HEK293 (cell line): ENCODE measurements at regions not wholly inside any gene's neighbourhood (a gene's known extent, or its start where the extent isn't known, plus 50 kb on each side); places are given as distances from the start of the nearest gene placed in this dataset.

Experiments used
- CTCF ChIA-PET: fragments of 350-600 bp; formaldehyde crosslinking; extraction: SDS; loops from one replicate; lab custom pipeline; 2021; ENCODE audit warnings: antibody characterized with exemption; lab: Yijun Ruan, JAX
- POLR2A ChIA-PET: fragments of 300-600 bp; formaldehyde crosslinking; extraction: SDS; loops from one replicate; lab custom pipeline; 2020; ENCODE audit warnings: antibody characterized with exemption, inconsistent platforms; lab: Yijun Ruan, JAX
- H3K27ac ChIP-seq: fragments of 200-500 bp; sonication (Bioruptor generic); 2 replicates; pipeline ENCODE4 v1.5.1; 2014; ENCODE audit warnings: low read depth, low read length, control low read depth, inconsistent platforms; ENCODE audit errors: extremely low read depth
- H3K36me3 ChIP-seq, 2 experiments: fragments of 200-500 bp in 1 of 2; sonication (Bioruptor generic) in 1 of 2; 1 replicate in 1 of 2; 2 replicates in 1 of 2; pipeline ENCODE4 v1.5.1; 2014 to 2017; ENCODE audit warnings: inconsistent platforms in 2 of 2, low read length in 2 of 2; ENCODE audit not compliant: control insufficient read depth in 2 of 2, insufficient read depth in 1 of 2
- H3K4me1 ChIP-seq: fragments of 200-500 bp; sonication (Bioruptor generic); 2 replicates; pipeline ENCODE4 v1.5.1; 2014; ENCODE audit warnings: mild to moderate bottlenecking, low read length, inconsistent platforms; ENCODE audit not compliant: control insufficient read depth, insufficient read depth
- H3K4me3 ChIP-seq: 2 replicates; pipeline ENCODE4 v1.5.1; 2011; ENCODE audit warnings: low read depth, mild to moderate bottlenecking, control low read depth, low read length, moderate library complexity
- H3K9me3 ChIP-seq: fragments of 200-500 bp; sonication (Bioruptor generic); 2 replicates; pipeline ENCODE4 v1.5.1; 2014; ENCODE audit warnings: low read depth, low read length, inconsistent platforms; ENCODE audit not compliant: control insufficient read depth, insufficient read depth
- AEBP2 ChIP-seq: fragments of 450-650 bp; formaldehyde crosslinking; IDR thresholded peaks from 2 replicates; pipeline ENCODE4 v1.5.1; 2016; ENCODE audit warnings: missing biosample characterization, missing genetic modification characterization, borderline replicate concordance
- BCL11B ChIP-seq: fragments of 450-650 bp; formaldehyde crosslinking; IDR thresholded peaks from 2 replicates; pipeline ENCODE4 v1.5.1; 2016; ENCODE audit warnings: low read depth, missing biosample characterization, missing genetic modification characterization
- CTCF ChIP-seq: fragments of 450-650 bp; formaldehyde crosslinking; IDR thresholded peaks from 2 replicates; pipeline ENCODE4 v1.5.1; 2016; ENCODE audit warnings: missing biosample characterization, missing genetic modification characterization
- FEZF1 ChIP-seq: fragments of 450-650 bp; formaldehyde crosslinking; IDR thresholded peaks from 2 replicates; pipeline ENCODE4 v1.5.1; 2016; ENCODE audit warnings: missing biosample characterization, missing genetic modification characterization
- HOXC10 ChIP-seq: sonication (generic); formaldehyde crosslinking; IDR thresholded peaks from 2 replicates; pipeline ENCODE4 v1.8.1; 2023; ENCODE audit warnings: mild to moderate bottlenecking, missing genetic modification reagents
- HOXD13 ChIP-seq: sonication (generic); formaldehyde crosslinking; IDR thresholded peaks from 2 replicates; pipeline ENCODE4 v1.8.0; 2022; ENCODE audit warnings: missing genetic modification reagents, borderline replicate concordance
- IKZF3 ChIP-seq: fragments of 450-650 bp; IDR thresholded peaks from 2 replicates; pipeline ENCODE4 v1.5.0; 2018; ENCODE audit warnings: missing biosample characterization, mild to moderate bottlenecking, missing genetic modification characterization, moderate library complexity
- MYNN ChIP-seq: fragments of 450-650 bp; formaldehyde crosslinking; IDR thresholded peaks from 2 replicates; pipeline ENCODE4 v1.5.1; 2016; ENCODE audit warnings: missing biosample characterization, missing genetic modification characterization, borderline replicate concordance
- OSR2 ChIP-seq: fragments of 450-650 bp; formaldehyde crosslinking; IDR thresholded peaks from 2 replicates; pipeline ENCODE4 v1.5.1; 2016; ENCODE audit warnings: missing biosample characterization, missing genetic modification characterization
- ZBTB10 ChIP-seq: fragments of 450-650 bp; formaldehyde crosslinking; IDR thresholded peaks from 2 replicates; pipeline ENCODE4 v1.5.1; 2016; ENCODE audit warnings: missing biosample characterization, missing genetic modification characterization
- ZBTB8A ChIP-seq: fragments of 450-650 bp; formaldehyde crosslinking; IDR thresholded peaks from 2 replicates; pipeline ENCODE4 v1.5.1; 2016; ENCODE audit warnings: missing biosample characterization, missing genetic modification characterization
- ZNF157 ChIP-seq: fragments of 450-650 bp; formaldehyde crosslinking; IDR thresholded peaks from 2 replicates; pipeline ENCODE4 v1.5.1; 2016; ENCODE audit warnings: missing biosample characterization, missing genetic modification characterization
- ZNF2 ChIP-seq: fragments of 450-650 bp; formaldehyde crosslinking; IDR thresholded peaks from 2 replicates; pipeline ENCODE4 v1.5.1; 2016; ENCODE audit warnings: missing biosample characterization, missing genetic modification characterization
- ZNF548 ChIP-seq: fragments of 450-650 bp; formaldehyde crosslinking; IDR thresholded peaks from 2 replicates; pipeline ENCODE4 v1.5.1; 2016; ENCODE audit warnings: missing biosample characterization, missing genetic modification characterization
- ZNF560 ChIP-seq: fragments of 450-650 bp; formaldehyde crosslinking; IDR thresholded peaks from 2 replicates; pipeline ENCODE4 v1.5.1; 2017; ENCODE audit warnings: missing biosample characterization, missing genetic modification characterization, borderline replicate concordance
- ZNF777 ChIP-seq: fragments of 450-650 bp; formaldehyde crosslinking; IDR thresholded peaks from 2 replicates; pipeline ENCODE4 v1.5.1; 2017; ENCODE audit warnings: missing biosample characterization, missing genetic modification characterization, borderline replicate concordance
- ZNF843 ChIP-seq: fragments of 450-650 bp; formaldehyde crosslinking; IDR thresholded peaks from 2 replicates; pipeline ENCODE4 v1.5.1; 2016; ENCODE audit warnings: missing biosample characterization, missing genetic modification characterization
- ZXDB ChIP-seq: fragments of 450-650 bp; formaldehyde crosslinking; IDR thresholded peaks from 2 replicates; pipeline ENCODE4 v1.5.1; 2016; ENCODE audit warnings: missing biosample characterization, missing genetic modification characterization
- TF ChIP-seq, protein P1 (sequence below): fragments of 450-650 bp; formaldehyde crosslinking; IDR thresholded peaks from 2 replicates; pipeline ENCODE4 v1.5.1; 2016; ENCODE audit warnings: missing biosample characterization, missing genetic modification characterization
- TF ChIP-seq, protein P2 (sequence below): fragments of 450-650 bp; formaldehyde crosslinking; IDR thresholded peaks from 2 replicates; pipeline ENCODE4 v1.5.1; 2016; ENCODE audit warnings: missing biosample characterization, missing genetic modification characterization

GRCh38 chr18:78627551-78628346 is 351.9 kb upstream of the SALL3 start (continued):
- TF ChIP-seq FEZF1 = no peak

- ChIA-PET POLR2A (no interaction called here), CTCF (no interaction called here)
- Histone ChIP-seq H3K36me3 (no peaks in the 10 kb centered on the region), H3K9me3 (no peaks in the 10 kb centered on the region), H3K27ac (no peak overlapping the region), H3K4me1 (no peaks in the 10 kb centered on the region; the same call in 1 of the 2 replicates), H3K4me3 (no peak overlapping the region)
- TF ChIP-seq ZNF2 (tag by site-specific recombination) (no peak), ZNF157 (no peak), IKZF3 (tag by site-specific recombination) (no peak), ZXDB (no peak), BCL11B (no peak), ZBTB8A (no peak), MYNN (tag by site-specific recombination) (no peak)
- TF ChIP-seq, protein P1, sequence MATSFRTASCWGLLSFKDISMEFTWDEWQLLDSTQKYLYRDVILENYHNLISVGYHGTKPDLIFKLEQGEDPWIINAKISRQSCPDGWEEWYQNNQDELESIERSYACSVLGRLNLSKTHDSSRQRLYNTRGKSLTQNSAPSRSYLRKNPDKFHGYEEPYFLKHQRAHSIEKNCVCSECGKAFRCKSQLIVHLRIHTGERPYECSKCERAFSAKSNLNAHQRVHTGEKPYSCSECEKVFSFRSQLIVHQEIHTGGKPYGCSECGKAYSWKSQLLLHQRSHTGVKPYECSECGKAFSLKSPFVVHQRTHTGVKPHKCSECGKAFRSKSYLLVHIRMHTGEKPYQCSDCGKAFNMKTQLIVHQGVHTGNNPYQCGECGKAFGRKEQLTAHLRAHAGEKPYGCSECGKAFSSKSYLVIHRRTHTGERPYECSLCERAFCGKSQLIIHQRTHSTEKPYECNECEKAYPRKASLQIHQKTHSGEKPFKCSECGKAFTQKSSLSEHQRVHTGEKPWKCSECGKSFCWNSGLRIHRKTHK = no peak
- TF ChIP-seq, protein P2, sequence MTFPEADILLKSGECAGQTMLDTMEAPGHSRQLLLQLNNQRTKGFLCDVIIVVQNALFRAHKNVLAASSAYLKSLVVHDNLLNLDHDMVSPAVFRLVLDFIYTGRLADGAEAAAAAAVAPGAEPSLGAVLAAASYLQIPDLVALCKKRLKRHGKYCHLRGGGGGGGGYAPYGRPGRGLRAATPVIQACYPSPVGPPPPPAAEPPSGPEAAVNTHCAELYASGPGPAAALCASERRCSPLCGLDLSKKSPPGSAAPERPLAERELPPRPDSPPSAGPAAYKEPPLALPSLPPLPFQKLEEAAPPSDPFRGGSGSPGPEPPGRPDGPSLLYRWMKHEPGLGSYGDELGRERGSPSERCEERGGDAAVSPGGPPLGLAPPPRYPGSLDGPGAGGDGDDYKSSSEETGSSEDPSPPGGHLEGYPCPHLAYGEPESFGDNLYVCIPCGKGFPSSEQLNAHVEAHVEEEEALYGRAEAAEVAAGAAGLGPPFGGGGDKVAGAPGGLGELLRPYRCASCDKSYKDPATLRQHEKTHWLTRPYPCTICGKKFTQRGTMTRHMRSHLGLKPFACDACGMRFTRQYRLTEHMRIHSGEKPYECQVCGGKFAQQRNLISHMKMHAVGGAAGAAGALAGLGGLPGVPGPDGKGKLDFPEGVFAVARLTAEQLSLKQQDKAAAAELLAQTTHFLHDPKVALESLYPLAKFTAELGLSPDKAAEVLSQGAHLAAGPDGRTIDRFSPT (tag by site-specific recombination) = no peak
These were observed 350.2 kb upstream of the SALL3 start for GRCh38 chr18:78629426-78629825.

DNA sequence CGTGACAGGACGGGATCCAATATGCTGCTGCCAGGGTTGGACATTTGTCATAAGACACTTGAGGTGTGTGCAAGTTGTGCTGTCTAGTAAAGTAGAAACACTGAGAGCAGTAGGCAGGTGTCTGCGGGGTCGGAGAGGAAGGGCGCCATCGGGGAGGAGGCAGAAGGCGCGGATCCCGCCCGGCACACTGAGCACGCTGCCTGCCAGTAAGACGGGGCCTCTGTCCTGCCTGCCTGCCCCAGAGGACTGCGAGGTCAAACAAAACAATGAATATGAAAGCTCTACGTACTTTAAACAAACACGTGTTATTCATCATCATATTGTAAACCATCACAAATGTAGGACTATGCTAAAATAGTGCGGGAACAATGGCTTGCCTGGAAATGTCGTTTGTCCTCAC is 349.3 kb upstream of the SALL3 start:
- Histone ChIP-seq H3K36me3 (no peaks in the 10 kb centered on the region), H3K27ac (no peak overlapping the region), H3K9me3 (no peaks in the 10 kb centered on the region), H3K4me1 (no peaks in the 10 kb centered on the region), H3K4me3 (no peak overlapping the region)
- CTCF ChIA-PET = interaction anchor here (0.6 kb wide), 1 partner anchor 205 kb away, joined by 3 read pairs; no protein-coding TSS in a partner anchor
- POLR2A ChIA-PET = no interaction called here
- TF ChIP-seq ZBTB10 (tag by site-specific recombination) (no peak), HOXD13 (CRISPR knock-in tag) (no peak), OSR2 (tag by site-specific recombination) (no peak), ZNF777 (tag by site-specific recombination) (no peak), ZNF843 (tag by site-specific recombination) (no peak), AEBP2 (tag by site-specific recombination) (no peak), HOXC10 (CRISPR knock-in tag) (no peak), ZNF548 (tag by site-specific recombination) (no peak), CTCF (tag by site-specific recombination) (no peak), ZNF560 (tag by site-specific recombination) (no peak)
